Liver (tissue), 7 donors: ENCODE measurements at regions not wholly inside any gene's neighbourhood (a gene's known extent, or its start where the extent isn't known, plus 50 kb on each side); places are given as distances from the start of the nearest gene placed in this dataset.

Experiments
- DNase-seq: peaks from one replicate; pipeline ENCODE4 v3.0.0-alpha.2; 2017; ENCODE audit warnings: low spot score
- H3K27ac ChIP-seq, 2 donors: one replicate each; pipeline ENCODE4 v1.7.0; 2013; ENCODE audit warnings: inconsistent platforms in 2 of 2, low read length in 2 of 2, control low read depth in 1 of 2, low read depth in 1 of 2, mild to moderate bottlenecking in 1 of 2
- H3K27me3 ChIP-seq, 4 donors: one replicate each; pipeline versions ENCODE4 v1.6.1 to v1.7.0; 2013; ENCODE audit warnings: low read length in 3 of 4, inconsistent platforms in 1 of 4, mild to moderate bottlenecking in 1 of 4, moderate library complexity in 1 of 4; ENCODE audit not compliant: control insufficient read depth in 4 of 4, insufficient read depth in 4 of 4
- H3K36me3 ChIP-seq, 4 donors: one replicate each; pipeline versions ENCODE4 v1.6.1 to v1.7.0; 2013; ENCODE audit warnings: low read length in 3 of 4, mild to moderate bottlenecking in 3 of 4, low read depth in 1 of 4, moderate library complexity in 1 of 4; ENCODE audit not compliant: control insufficient read depth in 4 of 4, insufficient read depth in 3 of 4
- H3K4me1 ChIP-seq, 4 donors: one replicate each; pipeline versions ENCODE4 v1.6.1 to v1.7.0; 2013; ENCODE audit warnings: low read length in 3 of 4, mild to moderate bottlenecking in 3 of 4, moderate library complexity in 1 of 4; ENCODE audit not compliant: control insufficient read depth in 4 of 4, insufficient read depth in 4 of 4
- H3K4me3 ChIP-seq, 3 donors: one replicate each; pipeline versions ENCODE4 v1.6.1 to v1.7.0; 2013; ENCODE audit warnings: low read length in 3 of 3, control low read depth in 1 of 3, low read depth in 1 of 3, mild to moderate bottlenecking in 1 of 3
- H3K9ac ChIP-seq, 2 donors: one replicate each; pipeline ENCODE4 v1.7.0; 2013; ENCODE audit warnings: low read length in 2 of 2, mild to moderate bottlenecking in 2 of 2, moderate library complexity in 2 of 2, control low read depth in 1 of 2, low read depth in 1 of 2
- H3K9me3 ChIP-seq, 4 donors: one replicate each; pipeline versions ENCODE4 v1.6.1 to v1.7.0; 2013; ENCODE audit warnings: low read length in 3 of 4; ENCODE audit not compliant: control insufficient read depth in 4 of 4
- EGR1 ChIP-seq, 2 donors: IDR thresholded peaks; 2 replicates each; pipeline ENCODE4 v1.6.1; 2016 to 2018; ENCODE audit warnings: antibody characterized with exemption in 2 of 2, low read depth in 2 of 2
- FOXA1 ChIP-seq: IDR thresholded peaks from 2 replicates; pipeline ENCODE4 v1.6.1; 2016; ENCODE audit warnings: antibody characterized with exemption
- FOXA2 ChIP-seq: IDR thresholded peaks from 2 replicates; pipeline ENCODE4 v1.6.1; 2016; ENCODE audit warnings: antibody characterized with exemption
- GABPA ChIP-seq, 2 donors: IDR thresholded peaks in 1 of 2; conservative IDR thresholded peaks in 1 of 2; 2 replicates each; pipeline ENCODE4 v1.6.1; 2016; ENCODE audit warnings: antibody characterized with exemption in 2 of 2, mild to moderate bottlenecking in 1 of 2, moderate library complexity in 1 of 2
- HNF4A ChIP-seq, 2 donors: conservative IDR thresholded peaks; 2 replicates each; pipeline ENCODE4 v1.6.1; 2016; ENCODE audit warnings: antibody characterized with exemption in 2 of 2, mild to moderate bottlenecking in 2 of 2
- HNF4G ChIP-seq: IDR thresholded peaks from 2 replicates; pipeline ENCODE4 v1.6.1; 2016; ENCODE audit warnings: antibody characterized with exemption
- JUND ChIP-seq, 2 donors: IDR thresholded peaks; 2 replicates each; pipeline ENCODE4 v1.6.1; 2016; ENCODE audit warnings: antibody characterized with exemption in 2 of 2
- NR2F2 ChIP-seq: IDR thresholded peaks from 2 replicates; pipeline ENCODE4 v1.6.1; 2016; ENCODE audit warnings: antibody characterized with exemption
- RAD21 ChIP-seq, 2 donors: IDR thresholded peaks; 2 replicates each; pipeline ENCODE4 v1.6.1; 2016; ENCODE audit warnings: antibody characterized with exemption in 2 of 2, mild to moderate bottlenecking in 2 of 2
- RXRA ChIP-seq, 2 donors: IDR thresholded peaks; 2 replicates each; pipeline ENCODE4 v1.6.1; 2017 to 2018; ENCODE audit warnings: antibody characterized with exemption in 2 of 2, mild to moderate bottlenecking in 1 of 2
- SP1 ChIP-seq: IDR thresholded peaks from 2 replicates; pipeline ENCODE4 v1.6.1; 2018; ENCODE audit warnings: antibody characterized with exemption, mild to moderate bottlenecking
- TAF1 ChIP-seq: conservative IDR thresholded peaks from 2 replicates; pipeline ENCODE4 v1.6.1; 2016; ENCODE audit warnings: antibody characterized with exemption, mild to moderate bottlenecking
- YY1 ChIP-seq: IDR thresholded peaks from 2 replicates; pipeline ENCODE4 v1.6.1; 2016; ENCODE audit warnings: antibody characterized with exemption, mild to moderate bottlenecking
- WGBS: extraction: QIAGEN DNeasy Blood & Tissue Kit; methylation state at CpG from one replicate; pipeline ENCODE4 v1.1.7; 2013; 5-methylcytosine and 5-hydroxymethylcytosine counted together
- TF ChIP-seq, protein P1 (sequence below): IDR thresholded peaks from 2 replicates; pipeline ENCODE4 v1.6.1; 2016; ENCODE audit warnings: antibody characterized with exemption
- TF ChIP-seq, protein P2 (sequence below): IDR thresholded peaks from 2 replicates; pipeline ENCODE4 v1.6.1; 2016; ENCODE audit warnings: antibody characterized with exemption
- TF ChIP-seq, protein P3 (sequence below): IDR thresholded peaks from 2 replicates; pipeline ENCODE4 v1.6.1; 2016; ENCODE audit warnings: antibody characterized with exemption, mild to moderate bottlenecking
- donor health status: healthy.
- donor health status: healthy.
- donor health status: healthy.
- donor health status: healthy.

DNA sequence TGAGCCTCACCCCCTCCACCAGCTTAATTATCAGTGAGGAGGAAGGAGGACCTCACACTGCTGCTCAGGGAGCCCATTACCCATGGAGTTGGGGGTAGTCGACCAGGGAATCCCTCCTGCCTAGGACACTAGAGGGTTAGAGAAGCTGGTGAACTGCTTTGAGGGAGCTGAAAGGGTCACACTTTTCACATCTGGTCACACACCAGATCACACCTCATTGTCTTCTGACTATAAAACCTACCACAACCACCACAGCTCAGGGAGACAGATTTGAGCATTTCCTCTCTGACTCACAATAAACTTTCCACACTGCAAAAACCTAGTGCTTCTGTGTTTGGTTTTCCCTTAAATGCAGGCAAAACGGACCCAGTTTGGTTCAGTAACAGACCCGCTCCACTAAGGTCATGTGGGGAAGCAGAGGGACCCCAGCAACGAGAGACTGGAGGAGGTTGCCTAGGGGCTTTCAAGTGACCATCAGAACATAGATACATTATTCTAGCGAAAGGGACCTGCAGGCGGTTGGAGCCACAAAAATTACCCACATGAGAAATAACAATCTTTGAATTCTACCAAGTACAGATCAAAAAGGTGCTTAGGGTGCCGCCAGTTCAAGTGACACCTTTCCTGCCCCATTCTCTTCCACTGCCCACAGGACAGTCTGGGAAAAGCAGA lies 151.4 kb upstream of the AVPR1A start:
- Histone ChIP-seq H3K27me3 (peaks cover 0 to 5% (median 0%) of the 10 kb centered on the region in 4 donors), H3K9me3 (no peaks in the 10 kb centered on the region), H3K4me3 (no peak overlapping the region), H3K36me3 (no peaks in the 10 kb centered on the region), H3K27ac (no peak overlapping the region), H3K4me1 (no peaks in the 10 kb centered on the region), H3K9ac (no peak overlapping the region)
- no peak for DNase-seq
- TF ChIP-seq HNF4A (conservative IDR thresholded peaks at IDR 0.05) (no peak), TAF1 (no peak), RAD21 (IDR thresholded peaks at IDR 0.05) (no peak), NR2F2 (no peak), FOXA2 (no peak), FOXA1 (no peak), JUND (IDR thresholded peaks at IDR 0.05) (no peak)
- TF ChIP-seq, protein P1, sequence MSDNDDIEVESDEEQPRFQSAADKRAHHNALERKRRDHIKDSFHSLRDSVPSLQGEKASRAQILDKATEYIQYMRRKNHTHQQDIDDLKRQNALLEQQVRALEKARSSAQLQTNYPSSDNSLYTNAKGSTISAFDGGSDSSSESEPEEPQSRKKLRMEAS = no peak
- TF ChIP-seq, protein P2, sequence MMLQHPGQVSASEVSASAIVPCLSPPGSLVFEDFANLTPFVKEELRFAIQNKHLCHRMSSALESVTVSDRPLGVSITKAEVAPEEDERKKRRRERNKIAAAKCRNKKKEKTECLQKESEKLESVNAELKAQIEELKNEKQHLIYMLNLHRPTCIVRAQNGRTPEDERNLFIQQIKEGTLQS = no peak
- WGBS = 63% methylated on average over 7 of the region's 7 CpGs

DNA sequence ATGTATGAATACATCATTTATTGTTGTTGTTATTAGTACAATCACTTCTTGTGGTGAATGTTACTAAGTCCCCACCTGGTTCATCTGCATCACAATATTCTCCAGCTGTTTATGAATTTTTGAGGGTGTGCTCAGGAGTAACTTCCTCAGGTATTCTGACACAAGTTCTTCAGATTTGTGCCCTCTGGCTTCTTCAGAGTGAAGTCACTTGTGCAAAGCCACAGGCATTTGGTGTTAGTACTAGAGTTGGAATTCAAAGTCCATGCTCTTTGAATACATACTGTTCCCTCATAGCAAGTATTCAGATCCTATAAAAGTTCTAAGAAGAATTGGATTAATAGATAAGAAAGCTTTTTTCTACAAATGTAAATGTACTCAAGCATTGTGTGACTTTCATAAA lies 150.3 kb upstream of the AVPR1A start:
- peaks cover 0 to 5% (median 0%) of the 10 kb centered on the region in 4 donors for H3K27me3 ChIP-seq
- TF ChIP-seq SP1 (no peak), FOXA2 (no peak), HNF4G (no peak), EGR1 (IDR thresholded peaks at IDR 0.05; ENCODE audit: low read depth in 2 of 2) (no peak), FOXA1 (no peak)
- TF ChIP-seq, protein P3, sequence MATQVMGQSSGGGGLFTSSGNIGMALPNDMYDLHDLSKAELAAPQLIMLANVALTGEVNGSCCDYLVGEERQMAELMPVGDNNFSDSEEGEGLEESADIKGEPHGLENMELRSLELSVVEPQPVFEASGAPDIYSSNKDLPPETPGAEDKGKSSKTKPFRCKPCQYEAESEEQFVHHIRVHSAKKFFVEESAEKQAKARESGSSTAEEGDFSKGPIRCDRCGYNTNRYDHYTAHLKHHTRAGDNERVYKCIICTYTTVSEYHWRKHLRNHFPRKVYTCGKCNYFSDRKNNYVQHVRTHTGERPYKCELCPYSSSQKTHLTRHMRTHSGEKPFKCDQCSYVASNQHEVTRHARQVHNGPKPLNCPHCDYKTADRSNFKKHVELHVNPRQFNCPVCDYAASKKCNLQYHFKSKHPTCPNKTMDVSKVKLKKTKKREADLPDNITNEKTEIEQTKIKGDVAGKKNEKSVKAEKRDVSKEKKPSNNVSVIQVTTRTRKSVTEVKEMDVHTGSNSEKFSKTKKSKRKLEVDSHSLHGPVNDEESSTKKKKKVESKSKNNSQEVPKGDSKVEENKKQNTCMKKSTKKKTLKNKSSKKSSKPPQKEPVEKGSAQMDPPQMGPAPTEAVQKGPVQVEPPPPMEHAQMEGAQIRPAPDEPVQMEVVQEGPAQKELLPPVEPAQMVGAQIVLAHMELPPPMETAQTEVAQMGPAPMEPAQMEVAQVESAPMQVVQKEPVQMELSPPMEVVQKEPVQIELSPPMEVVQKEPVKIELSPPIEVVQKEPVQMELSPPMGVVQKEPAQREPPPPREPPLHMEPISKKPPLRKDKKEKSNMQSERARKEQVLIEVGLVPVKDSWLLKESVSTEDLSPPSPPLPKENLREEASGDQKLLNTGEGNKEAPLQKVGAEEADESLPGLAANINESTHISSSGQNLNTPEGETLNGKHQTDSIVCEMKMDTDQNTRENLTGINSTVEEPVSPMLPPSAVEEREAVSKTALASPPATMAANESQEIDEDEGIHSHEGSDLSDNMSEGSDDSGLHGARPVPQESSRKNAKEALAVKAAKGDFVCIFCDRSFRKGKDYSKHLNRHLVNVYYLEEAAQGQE = no peak
- TF ChIP-seq, protein P1 = no peak
- TF ChIP-seq, protein P2 = no peak
- no peak for DNase-seq

DNA sequence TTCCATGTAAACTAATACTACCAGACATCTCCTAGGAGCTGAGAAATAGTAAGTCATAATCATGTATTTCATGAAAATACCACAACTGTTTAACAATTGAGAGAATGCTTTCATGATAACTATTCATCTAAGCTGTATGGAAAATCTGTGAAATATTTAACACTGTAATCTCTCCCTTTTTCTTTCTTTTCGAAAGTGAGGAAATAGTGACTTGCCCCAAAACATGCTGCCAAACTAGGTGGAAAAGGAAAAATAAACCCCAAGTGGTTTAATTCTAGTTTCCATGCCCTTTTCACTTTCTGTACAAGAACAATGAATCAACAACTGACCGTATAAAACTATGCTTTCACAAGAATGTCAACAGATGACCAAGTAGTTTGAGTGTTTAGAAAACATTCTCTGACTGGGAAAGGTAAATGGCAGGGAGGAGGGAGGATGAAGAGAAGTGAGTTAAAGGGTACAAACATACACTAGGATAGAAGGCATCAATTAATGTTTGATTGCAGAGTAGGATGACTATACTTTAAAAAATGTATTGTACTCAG lies 147.5 kb upstream of the AVPR1A start:
- Histone ChIP-seq H3K9me3 (no peaks in the 10 kb centered on the region), H3K36me3 (no peaks in the 10 kb centered on the region), H3K9ac (no peak overlapping the region), H3K4me1 (peaks cover 0 to 1% (median 0%) of the 10 kb centered on the region in 4 donors), H3K27me3 (no peaks in the 10 kb centered on the region), H3K27ac (no peak overlapping the region), H3K4me3 (no peak overlapping the region)
- no peak for DNase-seq
- WGBS = 56% methylated on average over 2 of the region's 2 CpGs
- TF ChIP-seq RXRA (IDR thresholded peaks at IDR 0.05) = no peak
- no peak for TF ChIP-seq RAD21 (IDR thresholded peaks at IDR 0.05)
- TF ChIP-seq, protein P3 = no peak
- TF ChIP-seq HNF4G = no peak
- TF ChIP-seq EGR1 (IDR thresholded peaks at IDR 0.05; ENCODE audit: low read depth in 2 of 2) = no peak
- TF ChIP-seq GABPA (IDR thresholded peaks at IDR 0.05 in 1 of 2, conservative IDR thresholded peaks at IDR 0.05 in 1 of 2) = no peak
- TF ChIP-seq, protein P1 = no peak
- TF ChIP-seq JUND (IDR thresholded peaks at IDR 0.05) = no peak
- TF ChIP-seq YY1 = no peak
- no peak for TF ChIP-seq FOXA1
- no peak for TF ChIP-seq FOXA2

More for the DNA sequence above, 150.3 kb upstream of the AVPR1A start:
- H3K27ac ChIP-seq = no peak overlapping the region
- no peaks in the 10 kb centered on the region for H3K4me1 ChIP-seq
- no peak overlapping the region for H3K9ac ChIP-seq
- H3K4me3 ChIP-seq = no peak overlapping the region
- H3K9me3 ChIP-seq = no peaks in the 10 kb centered on the region
- H3K36me3 ChIP-seq = no peaks in the 10 kb centered on the region
